ENCODE measurements at regions not wholly inside any gene's neighbourhood (a gene's known extent, or its start where the extent isn't known, plus 50 kb on each side); places are given as distances from the start of the nearest gene placed in this dataset.

DNA sequence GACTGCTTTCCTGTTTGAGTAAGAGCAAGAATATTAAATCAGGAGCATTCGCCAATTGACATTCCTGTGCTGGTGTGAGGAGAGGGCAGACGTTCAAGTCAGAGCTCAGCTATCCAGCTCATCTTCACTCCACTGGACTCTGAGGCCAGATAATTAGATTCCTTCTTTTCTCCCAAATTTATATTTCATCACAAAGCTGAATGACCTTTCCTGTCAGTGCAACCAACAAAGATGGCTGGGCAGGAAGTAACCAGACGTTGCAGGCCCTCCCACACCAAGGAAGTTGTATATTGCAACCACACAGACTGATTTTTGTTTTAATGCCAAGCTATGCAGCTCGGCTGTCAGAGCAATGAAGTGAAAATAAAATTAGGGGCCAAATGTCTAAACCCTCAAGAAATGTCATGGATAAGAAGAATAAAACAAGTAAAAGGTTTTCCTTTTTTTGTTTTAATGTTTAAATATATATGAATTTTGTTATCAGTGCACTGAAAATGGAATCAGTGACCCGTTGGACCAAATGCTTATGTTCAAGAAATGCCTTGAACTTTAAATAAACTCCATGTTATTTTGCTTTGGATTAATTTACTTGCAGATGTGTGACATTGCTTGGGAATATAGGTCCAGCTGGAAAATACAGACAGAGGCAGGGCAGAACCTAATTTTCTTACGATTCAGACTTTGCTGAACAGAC, 578.9 kb upstream of the FAT1 start:
- no peak for DNase-seq (ENCODE audit: extremely low read depth, low read depth)
- TF ChIP-seq, protein P1, sequence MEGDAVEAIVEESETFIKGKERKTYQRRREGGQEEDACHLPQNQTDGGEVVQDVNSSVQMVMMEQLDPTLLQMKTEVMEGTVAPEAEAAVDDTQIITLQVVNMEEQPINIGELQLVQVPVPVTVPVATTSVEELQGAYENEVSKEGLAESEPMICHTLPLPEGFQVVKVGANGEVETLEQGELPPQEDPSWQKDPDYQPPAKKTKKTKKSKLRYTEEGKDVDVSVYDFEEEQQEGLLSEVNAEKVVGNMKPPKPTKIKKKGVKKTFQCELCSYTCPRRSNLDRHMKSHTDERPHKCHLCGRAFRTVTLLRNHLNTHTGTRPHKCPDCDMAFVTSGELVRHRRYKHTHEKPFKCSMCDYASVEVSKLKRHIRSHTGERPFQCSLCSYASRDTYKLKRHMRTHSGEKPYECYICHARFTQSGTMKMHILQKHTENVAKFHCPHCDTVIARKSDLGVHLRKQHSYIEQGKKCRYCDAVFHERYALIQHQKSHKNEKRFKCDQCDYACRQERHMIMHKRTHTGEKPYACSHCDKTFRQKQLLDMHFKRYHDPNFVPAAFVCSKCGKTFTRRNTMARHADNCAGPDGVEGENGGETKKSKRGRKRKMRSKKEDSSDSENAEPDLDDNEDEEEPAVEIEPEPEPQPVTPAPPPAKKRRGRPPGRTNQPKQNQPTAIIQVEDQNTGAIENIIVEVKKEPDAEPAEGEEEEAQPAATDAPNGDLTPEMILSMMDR (IDR thresholded peaks at IDR 0.05; ENCODE audit: low read depth, low read length, missing control alignments), result no peak
- no peak overlapping the region for H3K4me3 ChIP-seq (replicated peaks; ENCODE audit: low read depth, low read length)

DNA sequence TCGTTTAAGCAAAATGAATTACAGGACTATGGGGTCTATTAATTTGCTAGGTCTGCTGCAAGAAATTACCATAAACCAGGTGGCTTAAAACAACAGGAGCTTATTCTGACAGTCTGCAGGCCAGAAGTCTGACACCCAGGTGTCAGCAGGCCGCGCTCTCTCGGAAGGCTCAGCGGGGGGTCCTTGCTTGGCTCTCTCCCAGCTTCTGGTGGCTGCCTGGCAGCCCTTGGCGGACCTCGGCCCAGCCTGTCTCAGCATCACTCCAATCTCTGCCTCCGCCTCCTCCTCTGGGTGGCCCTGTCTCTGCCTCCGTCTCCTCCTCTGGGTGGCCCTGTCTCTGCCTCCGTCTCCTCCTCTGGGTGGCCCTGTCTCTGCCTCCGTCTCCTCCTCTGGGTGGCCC, 580.5 kb upstream of the FAT1 start:
- TF ChIP-seq, protein P1 (IDR thresholded peaks at IDR 0.05; ENCODE audit: low read depth, low read length, missing control alignments), result no peak
- DNase-seq (ENCODE audit: extremely low read depth, low read depth), result no peak
- no peak overlapping the region for H3K4me3 ChIP-seq (replicated peaks; ENCODE audit: low read depth, low read length)

DNA sequence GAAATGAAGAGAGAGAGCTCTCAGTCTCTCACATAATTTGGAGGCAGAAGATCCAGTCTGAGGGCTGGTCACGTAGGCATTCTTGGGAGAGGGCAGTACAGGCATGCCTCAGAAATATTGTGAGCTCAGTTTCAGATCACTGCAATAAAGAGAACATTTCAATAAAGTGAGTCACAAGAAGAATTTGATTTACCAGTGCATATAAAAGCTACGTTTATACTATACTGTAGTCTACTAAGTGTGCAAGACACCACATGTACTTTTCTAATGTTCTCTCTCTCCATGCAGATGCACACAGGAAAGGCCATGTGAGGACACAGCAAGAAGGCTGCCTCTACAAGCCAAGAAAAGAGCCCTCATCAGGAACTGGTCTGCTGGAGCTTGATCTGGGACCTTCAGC, 583.5 kb upstream of the FAT1 start:
- no peak overlapping the region for H3K4me3 ChIP-seq (replicated peaks; ENCODE audit: low read depth, low read length)

DNA sequence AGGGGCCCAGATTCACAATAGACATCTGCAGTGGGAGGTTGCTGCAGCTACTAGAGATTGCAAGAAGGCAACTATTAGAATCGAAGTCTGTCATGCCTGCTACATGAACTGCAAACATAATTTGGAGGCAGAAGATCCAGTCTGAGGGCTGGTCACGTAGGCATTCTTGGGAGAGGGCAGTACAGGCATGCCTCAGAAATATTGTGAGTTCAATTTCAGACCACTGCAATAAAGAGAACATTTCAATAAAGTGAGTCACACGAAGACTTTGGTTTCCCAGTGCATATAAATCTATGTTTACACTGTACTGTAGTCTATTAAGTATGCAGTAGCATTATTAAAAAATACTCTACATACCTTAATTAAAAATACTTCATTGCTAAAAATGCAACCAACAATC, 585.8 kb upstream of the FAT1 start:
- no peak overlapping the region for H3K4me3 ChIP-seq (replicated peaks; ENCODE audit: low read depth, low read length)
- TF ChIP-seq, protein P1 (IDR thresholded peaks at IDR 0.05; ENCODE audit: low read depth, low read length, missing control alignments), result no peak
- DNase-seq (ENCODE audit: extremely low read depth, low read depth), result no peak

More for the DNA sequence above, 583.5 kb upstream of the FAT1 start:
- no peak for DNase-seq (ENCODE audit: extremely low read depth, low read depth)
- TF ChIP-seq, protein P1 (IDR thresholded peaks at IDR 0.05; ENCODE audit: low read depth, low read length, missing control alignments), result no peak

DNA sequence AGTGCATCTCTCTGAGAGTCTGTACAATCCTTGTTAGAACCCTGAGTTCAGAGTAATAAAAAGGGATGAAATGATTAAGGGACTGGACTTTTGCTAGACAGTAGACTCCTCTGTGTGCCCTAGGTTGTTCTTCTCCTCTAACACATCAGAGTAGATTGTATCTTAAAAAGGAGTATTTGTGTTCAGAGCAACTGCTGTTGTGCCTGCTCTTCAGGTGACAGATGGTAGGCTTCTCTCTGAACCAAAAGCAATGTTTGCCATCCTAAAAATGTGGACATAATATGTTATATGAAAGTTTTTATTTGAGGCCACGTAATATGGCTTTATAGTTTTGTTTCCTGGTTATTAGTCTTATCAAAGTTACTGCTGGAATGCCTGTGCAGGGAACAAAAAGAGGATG, 588.6 kb upstream of the FAT1 start:
- no peak for DNase-seq (ENCODE audit: extremely low read depth, low read depth)
- TF ChIP-seq, protein P1 (IDR thresholded peaks at IDR 0.05; ENCODE audit: low read depth, low read length, missing control alignments), result no peak
- no peak overlapping the region for H3K4me3 ChIP-seq (replicated peaks; ENCODE audit: low read depth, low read length)

DNA sequence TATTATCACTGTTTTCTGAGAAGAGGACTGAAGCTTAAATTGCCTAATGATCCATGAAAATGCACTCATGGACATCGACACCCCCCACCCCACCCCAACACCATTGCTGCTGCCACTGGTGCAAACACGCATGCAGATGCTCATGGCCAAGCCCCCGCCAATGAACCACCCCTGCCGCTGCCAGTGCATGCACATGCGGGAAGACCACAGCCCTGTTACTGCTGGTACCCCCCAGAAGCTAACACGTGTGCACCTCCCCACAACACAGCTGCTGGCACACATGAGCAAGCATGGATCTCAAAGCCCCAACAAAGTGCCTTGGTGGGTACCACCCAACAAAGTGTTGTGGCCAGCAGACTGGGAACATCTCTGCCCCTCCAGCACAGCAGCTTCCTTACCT, 594.1 kb upstream of the FAT1 start:
- no peak for DNase-seq (ENCODE audit: extremely low read depth, low read depth)
- TF ChIP-seq, protein P1 (IDR thresholded peaks at IDR 0.05; ENCODE audit: low read depth, low read length, missing control alignments), result no peak
- no peak overlapping the region for H3K4me3 ChIP-seq (replicated peaks; ENCODE audit: low read depth, low read length)

DNA sequence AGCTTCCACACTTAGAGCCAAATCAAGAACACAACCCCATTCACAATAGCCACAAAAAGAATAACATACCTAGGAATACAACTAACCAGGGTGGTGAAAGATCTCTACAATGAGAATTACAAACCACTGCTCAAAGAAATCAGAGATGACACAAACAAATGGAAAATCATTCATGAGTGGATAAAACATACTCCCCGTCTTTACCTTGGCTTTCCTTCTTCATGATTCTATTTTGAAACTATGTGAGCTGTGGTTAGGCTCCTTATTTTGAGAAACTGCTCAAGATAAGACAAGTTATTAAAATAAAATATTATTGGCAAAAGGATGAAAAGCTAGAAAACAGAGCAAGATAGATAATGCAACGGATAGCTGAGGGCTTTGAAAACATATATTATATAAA, 598.1 kb upstream of the FAT1 start:
- TF ChIP-seq, protein P1 (IDR thresholded peaks at IDR 0.05; ENCODE audit: low read depth, low read length, missing control alignments), result no peak
- H3K4me3 ChIP-seq (replicated peaks; ENCODE audit: low read depth, low read length), result no peak overlapping the region
- no peak for DNase-seq (ENCODE audit: extremely low read depth, low read depth)
